Retinal pigment epithelial cell (primary cell): ENCODE measurements at regions not wholly inside any gene's neighbourhood (a gene's known extent, or its start where the extent isn't known, plus 50 kb on each side); places are given as distances from the start of the nearest gene placed in this dataset.
"Not testable (repeated sequence)": the region's sequence is repeated elsewhere in the genome, so short reads cannot be mapped to it uniquely, and the experiment has no call there.

Experiments
- DNase-seq: peaks from one replicate; pipeline ENCODE4 v3.0.0-alpha.2; 2010; ENCODE audit warnings: low read depth
- H3K4me3 ChIP-seq: 2 replicates; pipeline ENCODE4 v1.5.1; 2011; ENCODE audit warnings: mild to moderate bottlenecking, low read length, control low read depth, moderate library complexity
- TF ChIP-seq, protein P1 (sequence below): conservative IDR thresholded peaks from 2 replicates; pipeline ENCODE4 v1.5.1; 2011; ENCODE audit warnings: low read depth, low read length, control low read depth, inconsistent platforms

DNA sequence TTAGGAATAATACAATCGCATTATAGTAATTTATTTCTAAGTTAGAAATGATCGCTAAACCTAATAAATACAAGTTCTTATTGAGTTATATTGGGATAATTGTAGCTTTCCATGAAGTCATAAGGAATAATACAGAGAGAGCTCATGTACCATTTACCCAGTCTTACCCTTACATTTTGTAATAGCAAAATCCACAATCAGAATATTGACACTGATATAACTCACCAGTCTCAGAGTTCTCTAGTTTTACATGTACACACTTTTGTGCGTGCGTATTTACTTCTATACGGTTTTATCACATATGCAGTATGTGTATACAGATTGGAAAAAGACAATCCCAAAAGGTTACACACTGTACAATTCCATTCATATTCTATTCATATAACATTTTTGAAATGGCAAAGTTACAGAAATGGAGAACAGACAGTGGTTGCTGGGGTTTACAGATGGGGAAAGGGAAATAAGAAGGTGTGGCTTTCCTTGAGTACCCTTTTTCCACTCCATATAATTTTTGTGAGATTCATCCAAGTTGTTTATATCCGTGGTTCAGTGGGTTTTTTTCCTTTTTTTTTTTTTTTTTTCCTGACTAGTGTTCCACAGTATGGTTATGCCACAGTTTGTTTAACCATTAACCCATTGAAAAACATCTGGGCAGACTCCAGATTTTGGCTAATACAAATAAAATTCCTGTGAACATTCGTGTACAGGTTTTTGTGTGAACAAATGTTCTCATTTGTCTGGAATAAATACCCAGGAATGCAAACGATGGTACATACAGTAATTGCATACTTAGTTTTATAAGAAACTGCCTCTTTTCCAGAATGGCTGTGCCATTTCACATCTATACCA, 117.2 kb downstream of the HNMT start:
- TF ChIP-seq, protein P1, sequence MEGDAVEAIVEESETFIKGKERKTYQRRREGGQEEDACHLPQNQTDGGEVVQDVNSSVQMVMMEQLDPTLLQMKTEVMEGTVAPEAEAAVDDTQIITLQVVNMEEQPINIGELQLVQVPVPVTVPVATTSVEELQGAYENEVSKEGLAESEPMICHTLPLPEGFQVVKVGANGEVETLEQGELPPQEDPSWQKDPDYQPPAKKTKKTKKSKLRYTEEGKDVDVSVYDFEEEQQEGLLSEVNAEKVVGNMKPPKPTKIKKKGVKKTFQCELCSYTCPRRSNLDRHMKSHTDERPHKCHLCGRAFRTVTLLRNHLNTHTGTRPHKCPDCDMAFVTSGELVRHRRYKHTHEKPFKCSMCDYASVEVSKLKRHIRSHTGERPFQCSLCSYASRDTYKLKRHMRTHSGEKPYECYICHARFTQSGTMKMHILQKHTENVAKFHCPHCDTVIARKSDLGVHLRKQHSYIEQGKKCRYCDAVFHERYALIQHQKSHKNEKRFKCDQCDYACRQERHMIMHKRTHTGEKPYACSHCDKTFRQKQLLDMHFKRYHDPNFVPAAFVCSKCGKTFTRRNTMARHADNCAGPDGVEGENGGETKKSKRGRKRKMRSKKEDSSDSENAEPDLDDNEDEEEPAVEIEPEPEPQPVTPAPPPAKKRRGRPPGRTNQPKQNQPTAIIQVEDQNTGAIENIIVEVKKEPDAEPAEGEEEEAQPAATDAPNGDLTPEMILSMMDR = no peak
- no peak for DNase-seq
- no peak overlapping the region for H3K4me3 ChIP-seq

DNA sequence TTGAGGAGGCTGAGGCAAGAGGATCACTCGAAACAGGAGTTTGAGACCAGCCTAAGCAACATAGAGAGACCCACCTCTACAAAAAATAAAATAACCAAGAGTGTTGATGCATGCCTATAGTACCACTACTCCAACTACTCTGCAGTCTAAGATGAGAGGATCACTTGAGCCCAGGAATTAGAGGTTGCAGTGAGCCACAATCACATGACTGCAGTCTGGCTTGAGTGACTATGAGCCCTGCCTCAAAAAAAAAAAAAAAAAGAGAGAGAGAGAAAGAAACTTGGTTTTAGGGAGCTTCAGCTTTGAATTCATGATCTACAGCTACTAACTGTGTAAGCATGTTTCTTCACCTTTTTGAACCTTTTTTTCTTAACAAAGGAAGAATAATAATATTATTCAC, 119.9 kb downstream of the HNMT start:
- DNase-seq = no peak
- TF ChIP-seq, protein P1 = no peak
- H3K4me3 ChIP-seq = no peak overlapping the region

DNA sequence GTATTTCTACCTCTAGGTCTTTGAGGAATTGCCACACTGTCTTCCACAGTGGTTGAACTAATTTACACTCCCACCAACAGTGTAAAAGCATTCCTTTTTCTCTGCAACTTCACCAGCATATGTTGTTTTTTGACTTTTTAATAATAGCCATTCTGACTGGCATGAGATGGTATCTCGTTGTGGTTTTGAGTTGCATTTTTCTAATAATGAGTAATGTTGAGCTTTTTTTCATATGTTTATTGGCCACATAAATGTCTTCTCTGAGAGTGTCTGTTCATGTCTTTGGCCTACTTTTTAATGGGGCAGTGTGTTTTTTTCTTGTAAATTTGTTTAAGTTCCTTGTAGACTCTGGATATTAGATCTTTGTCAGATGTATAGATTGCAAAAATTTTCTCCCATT, 121.2 kb downstream of the HNMT start:
- DNase-seq, H3K4me3 ChIP-seq: not testable (repeated sequence)

DNA sequence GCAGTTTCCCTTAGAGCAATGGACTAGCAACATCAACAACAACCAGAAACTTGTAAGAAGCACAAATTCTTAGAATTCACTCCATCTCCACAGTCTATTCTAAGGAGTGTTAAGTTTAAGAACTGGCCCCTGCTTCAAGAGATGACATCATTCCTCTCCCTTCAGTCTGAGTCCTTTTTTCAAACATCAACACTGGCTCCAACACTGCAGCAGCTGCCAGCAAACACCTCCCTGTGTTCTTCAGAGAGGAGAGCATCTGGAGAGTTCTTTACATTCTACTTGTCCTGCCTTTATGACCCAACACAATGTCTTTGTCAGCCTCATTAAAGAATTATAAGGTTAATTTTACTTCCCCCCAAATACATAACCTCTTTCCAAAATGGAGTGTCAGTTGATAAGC, 122.3 kb downstream of the HNMT start:
- TF ChIP-seq, protein P1 = no peak
- DNase-seq = no peak
- no peak overlapping the region for H3K4me3 ChIP-seq

DNA sequence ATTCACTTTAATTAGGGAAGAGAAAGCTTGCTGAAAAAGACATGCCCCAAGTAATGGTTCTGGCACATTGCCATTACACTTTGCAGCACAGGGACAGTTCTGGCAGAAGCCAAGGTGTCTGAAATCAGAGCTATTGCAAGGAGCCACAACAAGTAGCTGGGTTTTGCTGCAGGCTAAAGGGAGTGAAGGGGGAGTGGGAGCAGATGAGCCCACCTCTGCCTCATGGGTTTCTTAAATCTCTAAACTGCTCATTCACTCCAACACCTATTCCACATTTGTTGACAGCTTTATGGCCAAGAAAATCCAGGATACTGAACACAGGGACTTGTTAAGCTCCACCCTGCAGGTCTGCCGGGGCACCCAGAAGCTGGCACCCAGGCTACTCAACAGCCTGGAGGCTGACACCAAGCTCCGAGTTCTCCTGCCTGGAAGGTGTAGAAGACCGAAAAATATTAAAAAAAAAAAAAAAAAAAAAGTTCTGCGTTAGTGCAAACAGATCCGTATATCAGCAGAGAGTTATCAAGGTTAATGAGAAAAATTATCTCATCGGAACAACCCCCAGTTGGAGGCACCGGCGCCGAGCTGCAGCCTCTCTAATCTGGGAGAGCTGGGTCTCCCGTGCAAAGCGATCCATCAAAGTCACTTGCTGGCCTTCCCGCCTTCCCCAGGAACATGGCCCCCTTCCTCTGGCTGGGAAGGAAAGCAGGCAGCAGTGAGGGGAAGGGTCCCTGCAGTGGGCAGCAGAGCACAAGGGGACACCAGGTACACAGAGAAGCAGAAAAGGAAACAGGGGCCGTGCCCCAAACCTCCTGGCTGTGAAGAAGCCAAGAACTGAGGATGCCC, 123.7 kb downstream of the HNMT start:
- no peak overlapping the region for H3K4me3 ChIP-seq
- no peak for DNase-seq
- TF ChIP-seq, protein P1 = no peak

DNA sequence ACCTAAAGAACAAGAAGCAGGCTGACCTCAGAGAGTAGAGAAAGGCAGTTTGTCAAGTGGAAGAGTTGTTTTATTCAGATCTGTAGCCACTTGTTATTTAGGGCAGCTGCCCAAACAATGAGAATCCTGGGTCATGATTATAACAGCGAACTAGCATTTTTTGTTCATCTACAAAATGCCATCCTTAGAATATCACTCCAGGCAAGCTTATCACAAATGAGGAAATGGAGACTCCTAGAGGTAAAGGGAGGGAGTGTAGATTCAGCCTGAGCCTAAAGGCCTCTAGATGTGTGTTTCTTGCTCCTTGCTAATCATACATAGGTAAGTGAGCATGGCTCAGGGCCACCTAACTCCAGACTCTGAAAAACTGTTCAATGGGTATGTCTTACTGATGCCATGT, 126.1 kb downstream of the HNMT start:
- no peak overlapping the region for H3K4me3 ChIP-seq
- TF ChIP-seq, protein P1 = peak; percentile 78
- DNase-seq = no peak

DNA sequence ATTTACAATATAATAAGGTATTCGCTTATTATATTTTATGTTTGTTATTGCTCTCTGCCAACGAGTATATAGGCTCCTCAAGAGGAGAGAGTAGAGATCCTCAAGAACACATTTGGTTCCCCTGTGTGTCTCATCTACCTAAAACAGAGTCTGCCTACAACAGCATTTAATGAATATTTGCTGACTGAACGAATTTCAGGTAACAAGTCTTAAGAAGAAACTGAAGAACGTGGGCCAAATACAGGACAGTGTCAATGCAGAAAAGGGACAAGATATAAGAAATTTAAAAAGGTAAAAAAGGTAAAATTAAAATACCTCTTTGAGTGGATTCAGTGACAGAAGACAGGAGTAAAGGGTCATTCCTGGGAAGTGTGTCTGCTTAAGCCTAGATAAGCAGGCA, 129.2 kb downstream of the HNMT start:
- DNase-seq = no peak
- TF ChIP-seq, protein P1 = no peak
- no peak overlapping the region for H3K4me3 ChIP-seq
